Ascending aorta (tissue), 2 donors: ENCODE measurements at regions not wholly inside any gene's neighbourhood (a gene's known extent, or its start where the extent isn't known, plus 50 kb on each side); places are given as distances from the start of the nearest gene placed in this dataset.

Source experiments
- DNase-seq, 2 donors: peaks; one replicate each; pipeline ENCODE4 v3.0.0-alpha.2; 2019; ENCODE audit warnings: low spot score in 2 of 2
- H3K27ac ChIP-seq, 2 donors: fragments of 200-600 bp; sonication (generic); one replicate each; pipeline ENCODE4 v1.5.1; 2016 to 2017; ENCODE audit warnings: mild to moderate bottlenecking in 1 of 2
- H3K27me3 ChIP-seq: fragments of 200-600 bp; sonication (generic); one replicate; pipeline ENCODE4 v1.5.1; 2017
- H3K36me3 ChIP-seq, 2 donors: fragments of 200-600 bp; sonication (generic); one replicate each; pipeline ENCODE4 v1.5.1; 2016
- H3K4me1 ChIP-seq, 2 donors: fragments of 200-600 bp; sonication (generic); one replicate each; pipeline ENCODE4 v1.5.1; 2016 to 2017; ENCODE audit warnings: mild to moderate bottlenecking in 1 of 2
- H3K4me3 ChIP-seq, 2 donors: fragments of 200-600 bp; sonication (generic); one replicate each; pipeline ENCODE4 v1.5.1; 2016 to 2017; ENCODE audit warnings: mild to moderate bottlenecking in 1 of 2
- H3K9me3 ChIP-seq, 2 donors: fragments of 200-600 bp; sonication (generic); one replicate each; pipeline ENCODE4 v1.5.1; 2016
- CTCF ChIP-seq, 3 experiments: fragments of 200-600 bp in 2 of 3; fragments of 450-650 bp in 1 of 3; sonication (generic) in 2 of 3; IDR thresholded peaks; one replicate each; pipeline ENCODE4 v1.5.1; 2016 to 2019; ENCODE audit warnings: antibody characterized with exemption in 3 of 3, mild to moderate bottlenecking in 1 of 3, moderate library complexity in 1 of 3
- intact Hi-C: fragments of 100-400 bp; cut with DNase I; formaldehyde crosslinking; loops from one replicate; pipeline ENCODE4 v1.15.1; 2023

DNA sequence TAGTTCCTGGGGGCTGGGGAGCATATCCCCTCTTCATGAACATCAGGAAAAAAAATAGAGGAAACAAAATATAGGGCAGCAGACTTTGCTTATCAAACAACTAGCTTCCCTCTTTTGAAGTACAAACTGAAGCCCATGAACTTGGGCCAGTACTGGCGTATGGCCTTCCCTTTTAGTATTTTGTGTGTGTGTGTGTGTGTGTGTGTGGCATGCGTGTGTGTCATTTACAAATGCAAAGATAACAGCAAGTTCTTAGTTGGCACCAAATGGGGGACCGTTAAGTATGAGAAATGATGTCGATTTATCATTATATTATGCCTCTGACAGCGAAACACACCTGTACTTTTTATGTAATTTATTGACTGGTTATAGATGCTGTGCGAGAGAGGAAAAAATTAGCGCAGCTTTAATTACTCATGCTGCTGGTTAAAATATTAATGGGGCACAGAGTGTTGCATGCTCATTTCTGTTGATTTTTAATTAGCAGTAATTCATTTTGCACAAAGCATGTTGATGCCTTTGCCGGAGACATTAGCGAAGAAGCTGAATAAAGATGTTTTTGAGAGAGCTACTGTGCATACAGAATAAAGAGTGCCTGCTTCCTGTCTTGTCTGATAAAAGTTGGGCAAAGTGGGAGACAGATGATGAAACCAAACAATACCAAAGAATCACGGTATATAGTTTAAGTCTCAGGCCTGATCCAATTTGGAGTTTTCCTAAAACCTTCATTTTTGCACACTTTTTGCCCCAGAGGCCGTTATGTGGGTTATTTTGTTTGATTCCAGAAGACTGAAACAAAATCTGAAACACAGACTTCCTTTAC is 297.1 kb downstream of the SATB1 start:
- DNase-seq: no peak
- TF ChIP-seq CTCF (IDR thresholded peaks at IDR 0.05): no peak
- Histone ChIP-seq H3K9me3 (no peaks in the 10 kb centered on the region), H3K27me3 (no peaks in the 10 kb centered on the region), H3K36me3 (no peaks in the 10 kb centered on the region), H3K4me3 (no peak overlapping the region), H3K4me1 (no peaks in the 10 kb centered on the region), H3K27ac (no peak overlapping the region)
- intact Hi-C loops: no loop called here

DNA sequence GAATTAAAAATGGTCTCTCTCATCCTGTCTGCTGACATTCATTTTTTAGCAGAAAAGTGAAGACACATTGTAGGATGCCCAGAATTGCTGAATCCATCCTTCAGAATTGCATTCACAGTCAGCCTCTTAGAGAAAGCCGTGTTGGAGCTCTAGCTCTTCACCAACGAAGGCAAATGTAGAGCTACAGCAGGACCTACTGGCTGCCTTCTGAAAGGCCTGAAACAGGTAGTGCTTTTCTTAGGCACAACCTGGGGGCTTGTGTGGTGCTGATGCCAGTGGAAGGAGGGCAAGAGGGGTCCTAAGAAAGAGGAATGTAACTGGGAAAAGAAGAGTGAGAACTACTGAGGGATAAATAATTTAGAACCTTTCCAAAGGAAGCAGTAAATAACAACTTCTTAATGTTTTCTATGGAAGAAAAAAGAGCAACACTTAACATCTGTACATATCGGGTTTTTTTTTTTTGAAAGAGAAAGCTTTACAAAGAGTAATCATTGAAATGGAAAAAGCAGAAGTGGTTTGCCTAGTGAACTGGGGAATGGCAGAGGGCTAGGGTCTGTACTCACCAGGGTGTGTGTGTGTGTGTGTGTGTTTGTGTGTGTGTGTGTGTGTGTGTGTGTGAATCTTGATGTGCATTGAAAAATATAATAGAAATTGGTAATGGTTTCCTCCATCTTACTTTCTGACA is 297.8 kb downstream of the SATB1 start:
- no peaks in the 10 kb centered on the region for H3K27me3 ChIP-seq
- H3K4me3 ChIP-seq: no peak overlapping the region
- H3K4me1 ChIP-seq: no peaks in the 10 kb centered on the region
- intact Hi-C loops: no loop called here
- H3K9me3 ChIP-seq: no peaks in the 10 kb centered on the region
- H3K27ac ChIP-seq: no peak overlapping the region
- DNase-seq: no peak
- H3K36me3 ChIP-seq: no peaks in the 10 kb centered on the region
- TF ChIP-seq CTCF (IDR thresholded peaks at IDR 0.05): no peak

DNA sequence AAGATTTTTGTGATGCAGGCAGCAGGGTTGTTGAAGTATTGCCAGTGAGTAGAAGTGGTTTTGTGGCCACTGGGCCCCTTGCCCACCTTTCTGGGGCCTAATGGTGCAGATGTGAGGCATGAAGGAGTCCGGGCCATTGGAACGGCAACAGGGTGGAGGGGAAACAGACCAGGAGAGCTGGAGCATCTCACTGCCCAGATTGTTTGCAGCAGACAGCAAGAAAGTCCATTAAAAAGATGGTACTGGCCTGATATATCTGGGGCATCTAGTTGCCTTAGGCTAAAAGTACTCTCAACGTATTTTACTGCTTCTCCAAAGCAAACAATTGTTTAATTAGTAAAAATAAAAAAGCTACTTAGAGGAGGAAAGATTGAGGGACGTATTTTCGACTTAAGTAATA is 298.4 kb downstream of the SATB1 start:
- Histone ChIP-seq H3K36me3 (no peaks in the 10 kb centered on the region), H3K9me3 (no peaks in the 10 kb centered on the region), H3K27ac (no peak overlapping the region), H3K4me1 (no peaks in the 10 kb centered on the region), H3K4me3 (no peak overlapping the region), H3K27me3 (no peaks in the 10 kb centered on the region)
- DNase-seq: no peak
- intact Hi-C loops: no loop called here
- no peak for TF ChIP-seq CTCF (IDR thresholded peaks at IDR 0.05)

- Histone ChIP-seq H3K36me3 (no peaks in the 10 kb centered on the region), H3K27ac (no peak overlapping the region), H3K27me3 (no peaks in the 10 kb centered on the region), H3K4me3 (no peak overlapping the region), H3K4me1 (no peaks in the 10 kb centered on the region), H3K9me3 (no peaks in the 10 kb centered on the region)
- TF ChIP-seq CTCF (IDR thresholded peaks at IDR 0.05): no peak
- DNase-seq: no peak
- intact Hi-C loops: no loop called here
Measured at GRCh38 chr3:18124501-18124900, 300.6 kb downstream of the SATB1 start.

GRCh38 chr3:18122264-18122663 is 302.9 kb downstream of the SATB1 start:
- no peak for TF ChIP-seq CTCF (IDR thresholded peaks at IDR 0.05)
- H3K4me3 ChIP-seq: no peak overlapping the region
- no peaks in the 10 kb centered on the region for H3K36me3 ChIP-seq
- no peak overlapping the region for H3K27ac ChIP-seq
- no peak for DNase-seq
- H3K9me3 ChIP-seq: no peaks in the 10 kb centered on the region
- no peaks in the 10 kb centered on the region for H3K27me3 ChIP-seq
- H3K4me1 ChIP-seq: no peaks in the 10 kb centered on the region
- intact Hi-C loops: no loop called here
